ENCODE measurements at regions not wholly inside any gene's neighbourhood (a gene's known extent, or its start where the extent isn't known, plus 50 kb on each side); places are given as distances from the start of the nearest gene placed in this dataset.

DNA sequence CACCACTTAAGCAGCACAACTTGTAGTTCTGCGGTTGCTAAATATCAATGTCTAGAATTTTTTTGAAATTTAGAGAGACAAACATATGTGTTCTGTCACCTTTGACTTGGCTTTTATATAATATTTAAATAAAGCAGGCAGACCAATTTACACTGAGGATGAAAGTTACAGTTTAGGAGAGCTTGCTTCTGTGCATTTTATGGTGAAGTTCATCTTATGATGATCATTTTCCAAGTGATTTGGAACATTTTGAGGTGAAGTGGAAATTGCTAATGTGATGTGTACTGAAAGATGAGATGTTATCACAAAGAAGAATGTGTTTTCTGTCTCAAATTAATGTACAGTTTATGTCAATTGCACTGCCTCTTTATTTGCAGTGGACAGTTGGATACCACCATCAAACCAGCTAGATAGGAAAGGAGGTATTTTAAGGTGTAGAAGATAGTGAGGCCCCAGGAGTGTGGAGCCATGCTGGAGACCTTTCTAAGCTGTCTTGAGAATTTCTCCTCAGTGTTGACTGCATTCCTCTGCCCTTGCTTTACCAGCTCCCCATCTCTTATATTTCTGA, 461.9 kb downstream of the UTRN start:
- Histone ChIP-seq H3K79me2 (ENCODE audit: insufficient read depth, low read length) (no peaks in the 10 kb centered on the region), H3K27me3 (ENCODE audit: insufficient read depth, low read length) (no peaks in the 10 kb centered on the region), H4K91ac (ENCODE audit: insufficient read length, low read depth, low read length) (no peak overlapping the region), H2AFZ (ENCODE audit: low read length) (no peak overlapping the region), H4K5ac (ENCODE audit: insufficient read length, low read depth, low read length) (no peak overlapping the region), H3K23me2 (ENCODE audit: insufficient read length, low read depth, low read length, poor library complexity, severe bottlenecking) (no peaks in the 10 kb centered on the region), H3K14ac (ENCODE audit: insufficient read depth, low read length) (no peak overlapping the region), H2BK15ac (ENCODE audit: low read depth, low read length) (no peak overlapping the region), H2BK120ac (ENCODE audit: low read depth, low read length, poor library complexity, severe bottlenecking) (no peak overlapping the region), H3K4ac (ENCODE audit: low read depth, low read length) (no peak overlapping the region), H4K20me1 (ENCODE audit: control insufficient read depth, insufficient read depth, insufficient read length) (no peaks in the 10 kb centered on the region), H3K27ac (ENCODE audit: insufficient read length, low read depth, low read length) (no peak overlapping the region), H3K18ac (ENCODE audit: insufficient read length, low read depth, low read length) (no peak overlapping the region), H3K9ac (ENCODE audit: extremely low read depth, insufficient read length, low read length) (no peak overlapping the region), H3T11ph (ENCODE audit: low read length) (no peak overlapping the region), H2BK5ac (ENCODE audit: insufficient read length, low read length) (no peak overlapping the region), H3K56ac (ENCODE audit: insufficient read length, low read depth, low read length) (no peak overlapping the region), H2AK5ac (ENCODE audit: insufficient read length, low read length) (no peak overlapping the region), H3K79me1 (ENCODE audit: insufficient read depth, low read depth, low read length, poor library complexity, severe bottlenecking) (no peaks in the 10 kb centered on the region), H3K4me1 (ENCODE audit: insufficient read depth, low read length) (0 out of 2 replicates have a peak, but pooled peaks cover 2% of the 10 kb centered on the region), H2BK20ac (ENCODE audit: low read depth, low read length, poor library complexity, severe bottlenecking) (no peak overlapping the region), H3K23ac (ENCODE audit: insufficient read length, low read depth, low read length) (no peak overlapping the region), H3K9me3 (ENCODE audit: control insufficient read depth, low read depth, low read length) (no peaks in the 10 kb centered on the region), H2BK12ac (ENCODE audit: insufficient read length, low read depth, low read length) (no peak overlapping the region), H4K8ac (replicated peaks; ENCODE audit: insufficient read length, low read depth, low read length) (no peak overlapping the region), H3K4me2 (ENCODE audit: insufficient read depth, insufficient read length, low read length) (no peak overlapping the region)
- no CpG with 5 or more reads among the region's 1 CpG for WGBS (ENCODE audit: extremely low coverage, insufficient read length, low lambda C conversion rate)
- Mint-ChIP-seq H3K4me1 (peaks cover 15 to 18% of the 10 kb centered on the region in 2 experiments), H3K36me3 (ENCODE audit: insufficient read depth in 1 of 3, low read depth in 3 of 3) (peaks cover 1 to 12% (median 9%) of the 10 kb centered on the region in 3 experiments; a peak in 5 of 7 replicates), H3K4me3 (no peak overlapping the region), H3K27me3 (ENCODE audit: low read depth) (no peaks in the 10 kb centered on the region; the same call in 1 of the 2 replicates), H3K9me3 (no peaks in the 10 kb centered on the region), H3K27ac (peak overlapping the region in 1 of 3 experiments; percentile 38; a peak in 2 of 7 replicates)
- TF ChIP-seq, protein P1, sequence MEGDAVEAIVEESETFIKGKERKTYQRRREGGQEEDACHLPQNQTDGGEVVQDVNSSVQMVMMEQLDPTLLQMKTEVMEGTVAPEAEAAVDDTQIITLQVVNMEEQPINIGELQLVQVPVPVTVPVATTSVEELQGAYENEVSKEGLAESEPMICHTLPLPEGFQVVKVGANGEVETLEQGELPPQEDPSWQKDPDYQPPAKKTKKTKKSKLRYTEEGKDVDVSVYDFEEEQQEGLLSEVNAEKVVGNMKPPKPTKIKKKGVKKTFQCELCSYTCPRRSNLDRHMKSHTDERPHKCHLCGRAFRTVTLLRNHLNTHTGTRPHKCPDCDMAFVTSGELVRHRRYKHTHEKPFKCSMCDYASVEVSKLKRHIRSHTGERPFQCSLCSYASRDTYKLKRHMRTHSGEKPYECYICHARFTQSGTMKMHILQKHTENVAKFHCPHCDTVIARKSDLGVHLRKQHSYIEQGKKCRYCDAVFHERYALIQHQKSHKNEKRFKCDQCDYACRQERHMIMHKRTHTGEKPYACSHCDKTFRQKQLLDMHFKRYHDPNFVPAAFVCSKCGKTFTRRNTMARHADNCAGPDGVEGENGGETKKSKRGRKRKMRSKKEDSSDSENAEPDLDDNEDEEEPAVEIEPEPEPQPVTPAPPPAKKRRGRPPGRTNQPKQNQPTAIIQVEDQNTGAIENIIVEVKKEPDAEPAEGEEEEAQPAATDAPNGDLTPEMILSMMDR (conservative IDR thresholded peaks at IDR 0.05): no peak
- no peak for DNase-seq

Measured in H9 (cell line).